LNCaP clone FGC (cell line): ENCODE measurements at regions not wholly inside any gene's neighbourhood (a gene's known extent, or its start where the extent isn't known, plus 50 kb on each side); places are given as distances from the start of the nearest gene placed in this dataset.

Source experiments
- DNase-seq: peaks from one replicate; pipeline ENCODE4 v3.0.0-alpha.2; 2011; ENCODE audit warnings: low read depth
- H3K4me3 ChIP-seq: 2 replicates; pipeline ENCODE4 v1.5.1; 2011; ENCODE audit warnings: mild to moderate bottlenecking, low read depth, low read length, control low read depth
- TF ChIP-seq, protein P1 (sequence below): IDR thresholded peaks from 2 replicates; pipeline ENCODE4 v1.5.1; 2012; ENCODE audit warnings: mild to moderate bottlenecking; ENCODE audit not compliant: control insufficient read depth, insufficient read depth; ENCODE audit errors: extremely low read depth

GRCh38 chr4:155433636-155434360 is 57.0 kb upstream of the MAP9 start:
- DNase-seq: no peak
- TF ChIP-seq, protein P1, sequence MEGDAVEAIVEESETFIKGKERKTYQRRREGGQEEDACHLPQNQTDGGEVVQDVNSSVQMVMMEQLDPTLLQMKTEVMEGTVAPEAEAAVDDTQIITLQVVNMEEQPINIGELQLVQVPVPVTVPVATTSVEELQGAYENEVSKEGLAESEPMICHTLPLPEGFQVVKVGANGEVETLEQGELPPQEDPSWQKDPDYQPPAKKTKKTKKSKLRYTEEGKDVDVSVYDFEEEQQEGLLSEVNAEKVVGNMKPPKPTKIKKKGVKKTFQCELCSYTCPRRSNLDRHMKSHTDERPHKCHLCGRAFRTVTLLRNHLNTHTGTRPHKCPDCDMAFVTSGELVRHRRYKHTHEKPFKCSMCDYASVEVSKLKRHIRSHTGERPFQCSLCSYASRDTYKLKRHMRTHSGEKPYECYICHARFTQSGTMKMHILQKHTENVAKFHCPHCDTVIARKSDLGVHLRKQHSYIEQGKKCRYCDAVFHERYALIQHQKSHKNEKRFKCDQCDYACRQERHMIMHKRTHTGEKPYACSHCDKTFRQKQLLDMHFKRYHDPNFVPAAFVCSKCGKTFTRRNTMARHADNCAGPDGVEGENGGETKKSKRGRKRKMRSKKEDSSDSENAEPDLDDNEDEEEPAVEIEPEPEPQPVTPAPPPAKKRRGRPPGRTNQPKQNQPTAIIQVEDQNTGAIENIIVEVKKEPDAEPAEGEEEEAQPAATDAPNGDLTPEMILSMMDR: no peak
- H3K4me3 ChIP-seq: no peak overlapping the region

GRCh38 chr4:155430895-155431795 is 54.4 kb upstream of the MAP9 start:
- DNase-seq: no peak
- H3K4me3 ChIP-seq: no peak overlapping the region
- TF ChIP-seq, protein P1: no peak

DNA sequence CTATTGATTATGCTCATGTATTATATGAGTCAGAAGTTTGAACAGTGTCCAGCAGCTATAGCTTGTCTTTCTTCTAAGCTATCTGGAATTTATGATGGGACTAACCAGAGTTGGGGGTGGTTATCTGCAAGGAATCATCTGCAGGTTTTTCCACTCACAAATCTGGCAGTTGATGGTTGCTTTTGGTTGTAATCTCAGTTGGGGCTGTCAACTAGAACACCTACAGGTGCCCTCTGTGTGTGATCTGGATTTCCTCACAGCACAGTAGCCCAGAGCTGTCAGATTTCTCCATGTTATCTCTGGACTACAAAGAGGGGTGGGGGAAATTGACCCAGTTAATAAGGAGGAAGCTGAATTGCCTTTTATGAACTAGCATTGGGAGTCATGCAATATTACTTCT is 51.4 kb upstream of the MAP9 start:
- no peak overlapping the region for H3K4me3 ChIP-seq
- TF ChIP-seq, protein P1: no peak
- no peak for DNase-seq

GRCh38 chr4:155426953-155427352 is 50.2 kb upstream of the MAP9 start:
- H3K4me3 ChIP-seq: no peak overlapping the region
- no peak for DNase-seq
- TF ChIP-seq, protein P1: no peak
